ENCODE measurements at regions not wholly inside any gene's neighbourhood (a gene's known extent, or its start where the extent isn't known, plus 50 kb on each side); places are given as distances from the start of the nearest gene placed in this dataset.

- intact Hi-C loops (cut with DNase I), result no loop called here
- TF ChIP-seq CTCF (IDR thresholded peaks at IDR 0.05) (no peak), POLR2A (IDR thresholded peaks at IDR 0.05) (no peak)
- Histone ChIP-seq H3K4me1 (no peaks in the 10 kb centered on the region), H3K27ac (no peak overlapping the region), H3K36me3 (no peaks in the 10 kb centered on the region), H3K4me3 (no peak overlapping the region), H3K9me3 (no peaks in the 10 kb centered on the region), H3K27me3 (no peaks in the 10 kb centered on the region)
- WGBS, 4 donors, result 56 to 65% (median 62%) methylated on average over 3 of the region's 3 CpGs
- ATAC-seq (no peak), DNase-seq (no peak)
Measured at GRCh38 chr1:58266242-58266641, 280.3 kb downstream of the OMA1 start.

- ATAC-seq (no peak), DNase-seq (no peak)
- WGBS, 4 donors, result 48 to 61% (median 53%) methylated on average over 2 of the region's 2 CpGs
- Histone ChIP-seq H3K27ac (no peak overlapping the region), H3K36me3 (no peaks in the 10 kb centered on the region), H3K9me3 (no peaks in the 10 kb centered on the region), H3K4me3 (no peak overlapping the region), H3K4me1 (no peaks in the 10 kb centered on the region), H3K27me3 (no peaks in the 10 kb centered on the region)
- intact Hi-C loops (cut with DNase I), result no loop called here
- TF ChIP-seq POLR2A (IDR thresholded peaks at IDR 0.05) (no peak), CTCF (IDR thresholded peaks at IDR 0.05) (no peak)
Measured at GRCh38 chr1:58264462-58264861, 282.1 kb downstream of the OMA1 start.

- intact Hi-C loops (cut with DNase I), result no loop called here
- no peak for TF ChIP-seq CTCF (IDR thresholded peaks at IDR 0.05)
- no peak for TF ChIP-seq POLR2A (IDR thresholded peaks at IDR 0.05)
- no peaks in the 10 kb centered on the region for H3K9me3 ChIP-seq
- WGBS, 4 donors, result 74 to 85% (median 74%) methylated on average over 2 of the region's 2 CpGs
- no peaks in the 10 kb centered on the region for H3K36me3 ChIP-seq
- ATAC-seq, result no peak
- H3K27ac ChIP-seq, result no peak overlapping the region
- no peak for DNase-seq
- no peak overlapping the region for H3K4me3 ChIP-seq
- no peaks in the 10 kb centered on the region for H3K27me3 ChIP-seq
- no peaks in the 10 kb centered on the region for H3K4me1 ChIP-seq
Measured at GRCh38 chr1:58262702-58263101, 283.8 kb downstream of the OMA1 start.

GRCh38 chr1:58258082-58258481 lies 288.4 kb downstream of the OMA1 start:
- Histone ChIP-seq H3K27me3 (no peaks in the 10 kb centered on the region), H3K4me1 (no peaks in the 10 kb centered on the region), H3K9me3 (peaks cover 0 to 6% (median 0%) of the 10 kb centered on the region in 12 donors), H3K36me3 (no peaks in the 10 kb centered on the region), H3K4me3 (no peak overlapping the region), H3K27ac (no peak overlapping the region)
- ATAC-seq (no peak), DNase-seq (no peak)
- TF ChIP-seq CTCF (IDR thresholded peaks at IDR 0.05) (no peak), POLR2A (IDR thresholded peaks at IDR 0.05) (no peak)
- intact Hi-C loops (cut with DNase I), result no loop called here
- 72 to 88% (median 80%) methylated on average over 10 of the region's 10 CpGs for WGBS, 4 donors
